ENCODE measurements at regions not wholly inside any gene's neighbourhood (a gene's known extent, or its start where the extent isn't known, plus 50 kb on each side); places are given as distances from the start of the nearest gene placed in this dataset.

DNA sequence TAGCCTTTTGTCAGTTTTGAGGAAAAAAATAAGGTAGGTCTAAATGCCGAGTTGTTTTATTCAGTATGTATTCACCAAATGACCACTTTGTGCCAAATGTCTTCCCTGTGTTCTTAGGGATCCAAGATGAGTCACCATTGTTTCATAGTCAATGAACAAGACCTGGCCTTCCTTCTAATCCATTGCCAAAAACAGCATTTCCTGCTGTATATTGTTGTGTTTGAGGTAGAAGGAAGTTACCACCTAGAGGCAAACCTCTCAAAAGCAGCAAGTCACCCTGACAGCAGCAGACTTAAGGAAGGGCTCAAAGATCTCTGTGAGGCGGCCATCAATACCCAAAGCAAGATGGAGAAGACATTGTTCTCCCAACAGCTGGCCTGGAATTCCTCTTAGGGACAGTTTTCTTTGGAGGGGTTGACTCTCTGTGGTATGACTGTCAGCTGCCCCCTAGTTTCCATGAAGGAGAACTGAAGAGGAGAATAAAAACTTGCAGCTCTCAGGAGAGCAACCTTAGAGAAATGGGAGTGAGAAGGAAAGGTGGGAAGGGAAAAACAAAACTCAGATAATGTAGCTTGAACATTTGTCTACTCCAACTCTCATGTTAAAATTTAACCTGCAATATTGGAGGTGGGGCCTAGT is 328.3 kb downstream of the LRATD1 start:
- TF ChIP-seq TEAD4 (IDR thresholded peaks at IDR 0.05) (no peak), TAF1 (IDR thresholded peaks at IDR 0.05; ENCODE audit: low read depth) (no peak), TCF12 (IDR thresholded peaks at IDR 0.05; ENCODE audit: low read depth) (no peak), RAD21 (IDR thresholded peaks at IDR 0.05; ENCODE audit: low read depth) (no peak), YY1 (IDR thresholded peaks at IDR 0.05; ENCODE audit: low read depth) (no peak), REST (IDR thresholded peaks at IDR 0.05; ENCODE audit: low read depth) (no peak), ZBTB7A (IDR thresholded peaks at IDR 0.05; ENCODE audit: low read depth) (no peak), CEBPB (IDR thresholded peaks at IDR 0.05) (no peak), EGR1 (IDR thresholded peaks at IDR 0.05) (no peak), FOXM1 (IDR thresholded peaks at IDR 0.05; ENCODE audit: borderline replicate concordance, low read depth) (no peak), EP300 (IDR thresholded peaks at IDR 0.05; ENCODE audit: borderline replicate concordance) (no peak), CREB1 (IDR thresholded peaks at IDR 0.05; ENCODE audit: low read depth) (no peak), NFIC (IDR thresholded peaks at IDR 0.05) (no peak)
- TF ChIP-seq, protein P1, sequence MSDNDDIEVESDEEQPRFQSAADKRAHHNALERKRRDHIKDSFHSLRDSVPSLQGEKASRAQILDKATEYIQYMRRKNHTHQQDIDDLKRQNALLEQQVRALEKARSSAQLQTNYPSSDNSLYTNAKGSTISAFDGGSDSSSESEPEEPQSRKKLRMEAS (IDR thresholded peaks at IDR 0.05): no peak
